Suprapubic skin (tissue), 3 donors: ENCODE measurements at regions not wholly inside any gene's neighbourhood (a gene's known extent, or its start where the extent isn't known, plus 50 kb on each side); places are given as distances from the start of the nearest gene placed in this dataset.

ENCODE experiments used
- CTCF ChIP-seq, 2 donors: fragments of 200-600 bp in 1 of 2; fragments of 450-650 bp in 1 of 2; sonication (generic) in 1 of 2; IDR thresholded peaks; one replicate each; pipeline ENCODE4 v1.5.1; 2016 to 2019; ENCODE audit warnings: antibody characterized with exemption in 2 of 2, mild to moderate bottlenecking in 1 of 2, moderate library complexity in 1 of 2
- EP300 ChIP-seq: sonication (generic); formaldehyde crosslinking; IDR thresholded peaks from one replicate; pipeline ENCODE4 v1.6.1; 2017; ENCODE audit warnings: antibody characterized with exemption
- POLR2A ChIP-seq, 2 donors: fragments of 450-650 bp; IDR thresholded peaks; one replicate each; pipeline ENCODE4 v1.6.1; 2017; ENCODE audit warnings: antibody characterized with exemption in 2 of 2, mild to moderate bottlenecking in 2 of 2, moderate library complexity in 2 of 2

- TF ChIP-seq CTCF (IDR thresholded peaks at IDR 0.05), result no peak
- no peak for TF ChIP-seq POLR2A (IDR thresholded peaks at IDR 0.05)
- no peak for TF ChIP-seq EP300
Observed at GRCh38 chr2:67585400-67585799, 188.3 kb downstream of the ETAA1 start.
